GOT3 (cell line): ENCODE measurements at regions not wholly inside any gene's neighbourhood (a gene's known extent, or its start where the extent isn't known, plus 50 kb on each side); places are given as distances from the start of the nearest gene placed in this dataset.
"Not testable (repeated sequence)": the region's sequence is repeated elsewhere in the genome, so short reads cannot be mapped to it uniquely, and the experiment has no call there.

ENCODE experiments used
- DNase-seq: peaks from one replicate; lab custom pipeline; 2025; ENCODE audit warnings: mixed read lengths; lab: John Stamatoyannopoulos, UW

GRCh38 chr4:177948853-177949252 lies 506.6 kb upstream of the AGA start:
- DNase-seq, result no peak

GRCh38 chr4:177951026-177951425 lies 508.8 kb upstream of the AGA start:
- DNase-seq, result no peak

- no peak for DNase-seq
Measured at GRCh38 chr4:177952723-177953122, 510.5 kb upstream of the AGA start.

- DNase-seq, result no peak
Measured at GRCh38 chr4:177957596-177958360, 515.5 kb upstream of the AGA start.

GRCh38 chr4:177960566-177960965 lies 518.3 kb upstream of the AGA start:
- DNase-seq, result no peak

GRCh38 chr4:177961761-177962380 lies 519.6 kb upstream of the AGA start:
- no peak for DNase-seq

GRCh38 chr4:177964061-177964460 lies 521.8 kb upstream of the AGA start:
- no peak for DNase-seq

GRCh38 chr4:177964693-177965168 lies 522.5 kb upstream of the AGA start:
- DNase-seq, result no peak

GRCh38 chr4:177967328-177967727 lies 525.1 kb upstream of the AGA start:
- no peak for DNase-seq

- no peak for DNase-seq
Measured at GRCh38 chr4:177968817-177969442, 526.7 kb upstream of the AGA start.

GRCh38 chr4:177974461-177974860 lies 532.2 kb upstream of the AGA start:
- DNase-seq, result no peak

- DNase-seq, result no peak
Measured at GRCh38 chr4:177975315-177975987, 533.2 kb upstream of the AGA start.

GRCh38 chr4:177986236-177986635 lies 544.0 kb upstream of the AGA start:
- DNase-seq, result no peak

- no peak for DNase-seq
Measured at GRCh38 chr4:177987896-177988295, 545.7 kb upstream of the AGA start.

- DNase-seq, result no peak
Measured at GRCh38 chr4:177989503-177990201, 547.4 kb upstream of the AGA start.

GRCh38 chr4:178003098-178003657 lies 560.9 kb upstream of the AGA start:
- DNase-seq, result no peak

GRCh38 chr4:178010596-178010995 lies 568.4 kb upstream of the AGA start:
- DNase-seq, result no peak

- DNase-seq, result not testable (repeated sequence)
Measured at GRCh38 chr4:178015046-178015445, 572.8 kb upstream of the AGA start.

- DNase-seq, result no peak
Measured at GRCh38 chr4:178026999-178027398, 584.8 kb upstream of the AGA start.

- DNase-seq, result no peak
Measured at GRCh38 chr4:178027796-178028195, 585.6 kb upstream of the AGA start.

- DNase-seq, result no peak
Measured at GRCh38 chr4:178028481-178028880, 586.2 kb upstream of the AGA start.
